ENCODE measurements at regions not wholly inside any gene's neighbourhood (a gene's known extent, or its start where the extent isn't known, plus 50 kb on each side); places are given as distances from the start of the nearest gene placed in this dataset.

DNA sequence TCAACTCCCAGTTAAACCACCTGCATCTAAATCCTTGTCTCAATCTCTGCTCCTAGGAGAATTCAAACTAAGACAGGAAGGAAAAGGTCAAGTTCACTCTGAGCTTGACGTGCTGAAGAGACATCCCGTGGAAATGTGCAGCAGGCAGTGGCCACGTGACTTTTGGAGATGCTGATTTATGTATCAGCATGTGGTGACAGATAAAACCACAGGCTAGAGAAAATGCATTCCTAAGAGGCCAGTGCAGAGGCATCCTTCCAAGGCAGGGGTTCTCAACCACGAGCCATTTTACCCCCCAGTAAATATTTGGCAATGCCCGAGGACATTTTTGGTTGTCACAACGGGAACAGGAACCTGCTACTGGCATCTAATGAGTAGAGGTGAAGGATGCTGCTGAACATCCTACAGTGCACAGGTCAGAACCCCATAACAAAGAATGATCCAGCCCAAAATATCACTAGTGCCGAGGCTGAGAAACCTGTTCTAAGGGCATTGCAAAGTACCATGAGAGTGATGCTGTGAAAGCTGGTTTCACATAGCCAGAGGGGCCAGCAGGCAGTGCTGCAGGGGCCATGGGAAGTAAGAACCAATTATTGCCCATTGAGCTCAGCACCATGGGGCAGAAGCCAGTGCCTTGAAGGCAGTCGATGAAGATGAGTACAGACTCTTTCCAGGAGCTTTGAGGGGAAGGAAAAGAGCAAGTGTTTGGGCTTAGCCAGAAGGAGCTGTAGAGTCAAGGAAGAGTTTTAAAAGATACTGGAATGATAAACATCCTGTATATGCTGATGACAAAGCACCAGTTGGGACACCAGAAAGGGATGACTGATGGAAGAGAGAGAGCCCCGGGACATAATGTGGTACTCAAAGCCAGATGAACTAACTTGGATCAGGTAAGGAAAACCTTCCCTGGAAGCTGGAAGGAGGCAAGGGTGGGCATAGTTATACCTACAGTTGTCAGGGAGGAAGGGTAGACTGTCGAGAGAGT lies 174.6 kb downstream of the HAUS1 start:
- TF ChIP-seq REST (IDR thresholded peaks at IDR 0.05; ENCODE audit: insufficient read depth in 1 of 2, low read depth in 2 of 2, low read length in 2 of 2) = no peak
- TF ChIP-seq SIN3A (IDR thresholded peaks at IDR 0.05; ENCODE audit: borderline replicate concordance, insufficient read depth, low read length) = no peak
- TF ChIP-seq POLR2AphosphoS5 (IDR thresholded peaks at IDR 0.05; ENCODE audit: low read depth, low read length) = no peak

- TF ChIP-seq POLR2AphosphoS5 (IDR thresholded peaks at IDR 0.05; ENCODE audit: low read depth, low read length) = no peak
- TF ChIP-seq SIN3A (IDR thresholded peaks at IDR 0.05; ENCODE audit: borderline replicate concordance, insufficient read depth, low read length) = no peak
- TF ChIP-seq REST (IDR thresholded peaks at IDR 0.05; ENCODE audit: insufficient read depth in 1 of 2, low read depth in 2 of 2, low read length in 2 of 2) = no peak
- TF ChIP-seq FOXP2 (optimal IDR thresholded peaks at IDR 0.05; ENCODE audit: borderline replicate concordance, extremely low read depth, extremely low read length, insufficient read depth) = no peak
- no peak for TF ChIP-seq TAF1 (IDR thresholded peaks at IDR 0.05; ENCODE audit: borderline replicate concordance, insufficient read depth, low read length)
These were observed 175.5 kb downstream of the HAUS1 start for GRCh38 chr18:46279673-46280072.

GRCh38 chr18:46281185-46282176 lies 177.3 kb downstream of the HAUS1 start:
- TF ChIP-seq TAF1 (IDR thresholded peaks at IDR 0.05; ENCODE audit: borderline replicate concordance, insufficient read depth, low read length) = no peak
- no peak for TF ChIP-seq REST (IDR thresholded peaks at IDR 0.05; ENCODE audit: insufficient read depth in 1 of 2, low read depth in 2 of 2, low read length in 2 of 2)
- no peak for TF ChIP-seq SIN3A (IDR thresholded peaks at IDR 0.05; ENCODE audit: borderline replicate concordance, insufficient read depth, low read length)

DNA sequence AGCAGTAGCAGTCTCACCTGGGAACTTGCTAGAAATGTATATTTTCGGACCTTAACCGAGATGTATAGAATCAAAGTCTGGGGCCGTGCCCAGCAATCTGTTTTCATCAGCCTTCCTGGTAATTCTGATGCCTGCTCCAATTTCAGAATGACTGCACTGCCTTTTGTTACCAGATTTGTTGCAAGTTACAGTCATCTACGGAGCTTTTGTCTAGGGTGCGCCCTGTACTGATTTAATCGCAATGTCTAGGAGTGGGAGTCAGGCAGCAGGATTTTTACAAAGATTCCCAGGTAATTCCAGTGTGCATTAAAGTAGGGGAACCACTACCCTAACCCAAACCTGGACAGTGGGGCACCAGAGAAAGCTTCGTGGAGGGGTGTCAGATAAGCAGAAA lies 178.0 kb downstream of the HAUS1 start:
- TF ChIP-seq TAF1 (IDR thresholded peaks at IDR 0.05; ENCODE audit: borderline replicate concordance, insufficient read depth, low read length) (no peak), FOXP2 (optimal IDR thresholded peaks at IDR 0.05; ENCODE audit: borderline replicate concordance, extremely low read depth, extremely low read length, insufficient read depth) (no peak), SIN3A (IDR thresholded peaks at IDR 0.05; ENCODE audit: borderline replicate concordance, insufficient read depth, low read length) (no peak), POLR2AphosphoS5 (IDR thresholded peaks at IDR 0.05; ENCODE audit: low read depth, low read length) (no peak), REST (IDR thresholded peaks at IDR 0.05; ENCODE audit: insufficient read depth in 1 of 2, low read depth in 2 of 2, low read length in 2 of 2) (no peak)

Data from PFSK-1 (cell line).